Endothelial cell of umbilical vein (primary cell): ENCODE measurements at regions not wholly inside any gene's neighbourhood (a gene's known extent, or its start where the extent isn't known, plus 50 kb on each side); places are given as distances from the start of the nearest gene placed in this dataset.

Source experiments
- BruUV-seq: library from RNA; stranded (reverse); fragments of 400-500 nt; replicated peaks from 2 replicates; lab custom pipeline; 2021; lab: Mats Ljungman, UMichigan
- CTCF ChIA-PET: fragments of 300-600, 350-600 bp; sonication (Branson Sonifier 250); formaldehyde crosslinking; loops from one replicate; lab custom pipeline; 2021; ENCODE audit warnings: antibody characterized with exemption, inconsistent platforms; lab: Charles Lee
- POLR2A ChIA-PET: fragments of 300-600, 350-600 bp; sonication (Branson Sonifier 250); formaldehyde crosslinking; loops from one replicate; lab custom pipeline; 2021; ENCODE audit warnings: antibody characterized with exemption, inconsistent platforms; lab: Charles Lee
- DNase-seq: peaks from one replicate; pipeline ENCODE4 v3.0.0-alpha.2; 2011; ENCODE audit warnings: low read depth, low spot score
- FAIRE-seq: peaks from 2 replicates; lab custom pipeline; 2011; peaks lifted over from hg19 to GRCh38; lab: Jason Lieb, UNC
- H2AFZ ChIP-seq: 2 replicates; pipeline ENCODE4 v1.6.0; 2012; ENCODE audit warnings: low read depth, low read length, control low read depth, inconsistent platforms
- H3K27ac ChIP-seq: 2 replicates; pipeline ENCODE4 v1.5.1; 2011; ENCODE audit warnings: low read depth, mild to moderate bottlenecking, control low read depth, low read length, moderate library complexity; ENCODE audit not compliant: insufficient read depth
- H3K27me3 ChIP-seq, 2 experiments: 2 replicates each; pipeline versions ENCODE4 v1.6.0 to v1.6.1; 2011; ENCODE audit warnings: low read length in 2 of 2, mixed read lengths in 1 of 2; ENCODE audit not compliant: control insufficient read depth in 2 of 2, insufficient read depth in 2 of 2
- H3K36me3 ChIP-seq, 2 experiments: 2 replicates in 1 of 2; 3 replicates in 1 of 2; pipeline ENCODE4 v1.5.1; 2011; ENCODE audit warnings: low read length in 2 of 2, mild to moderate bottlenecking in 1 of 2, moderate library complexity in 1 of 2; ENCODE audit not compliant: control insufficient read depth in 2 of 2, insufficient read depth in 2 of 2; ENCODE audit errors: extremely low read depth in 1 of 2
- H3K4me1 ChIP-seq: 3 replicates; pipeline ENCODE4 v1.5.1; 2011; ENCODE audit warnings: mild to moderate bottlenecking, low read length; ENCODE audit not compliant: control insufficient read depth, insufficient read depth; ENCODE audit errors: extremely low read depth
- H3K4me2 ChIP-seq: 2 replicates; pipeline ENCODE4 v1.6.1; 2011; ENCODE audit warnings: low read length, control low read depth, mixed read lengths; ENCODE audit not compliant: insufficient read depth
- H3K4me3 ChIP-seq, 3 experiments: fragments of 200-600 bp in 1 of 3; sonication (generic), shearing (Covaris generic) in 1 of 3; replicated peaks in 1 of 3; 2 replicates each; pipeline ENCODE4 v1.5.1; 2011 to 2016; ENCODE audit warnings: control low read depth in 3 of 3, low read length in 3 of 3, mild to moderate bottlenecking in 2 of 3, inconsistent platforms in 1 of 3, low read depth in 1 of 3, moderate library complexity in 1 of 3; ENCODE audit not compliant: insufficient read depth in 1 of 3
- H3K79me2 ChIP-seq: 2 replicates; pipeline ENCODE4 v1.6.0; 2012; ENCODE audit warnings: low read length, inconsistent platforms; ENCODE audit not compliant: control insufficient read depth, insufficient read depth
- H3K9ac ChIP-seq: replicated peaks from 2 replicates; pipeline ENCODE3; 2011; ENCODE audit warnings: low read length, control low read depth; ENCODE audit not compliant: insufficient read depth; ENCODE audit errors: extremely low read depth
- H3K9me1 ChIP-seq: replicated peaks from 3 replicates; pipeline ENCODE4 v1.6.0; 2011; ENCODE audit warnings: mild to moderate bottlenecking, low read length; ENCODE audit not compliant: control insufficient read depth, insufficient read depth; ENCODE audit errors: extremely low read depth
- H3K9me3 ChIP-seq: replicated peaks from 2 replicates; pipeline ENCODE4 v1.5.1; 2012; ENCODE audit warnings: low read length, inconsistent platforms; ENCODE audit not compliant: control insufficient read depth, insufficient read depth
- H4K20me1 ChIP-seq: replicated peaks from 2 replicates; pipeline ENCODE3; 2011; ENCODE audit warnings: mild to moderate bottlenecking, low read length; ENCODE audit not compliant: control insufficient read depth, insufficient read depth; ENCODE audit errors: extremely low read depth
- EZH2 ChIP-seq: IDR thresholded peaks from 2 replicates; pipeline ENCODE4 v1.6.1; 2012; ENCODE audit warnings: borderline replicate concordance, low read depth, mild to moderate bottlenecking, moderate library complexity, low read length, inconsistent platforms; ENCODE audit not compliant: severe bottlenecking
- FOS ChIP-seq: IDR thresholded peaks from 2 replicates; pipeline ENCODE4 v1.6.1; 2011; ENCODE audit warnings: mild to moderate bottlenecking, low read length, moderate library complexity, borderline replicate concordance; ENCODE audit not compliant: insufficient read depth
- MAX ChIP-seq: IDR thresholded peaks from 2 replicates; pipeline ENCODE4 v1.6.1; 2011; ENCODE audit not compliant: insufficient read depth, insufficient read length
- MYC ChIP-seq: IDR thresholded peaks from one replicate; pipeline ENCODE4 v1.6.1; 2011; ENCODE audit warnings: mild to moderate bottlenecking, low read depth, low read length
- POLR2A ChIP-seq: IDR thresholded peaks from 2 replicates; pipeline ENCODE4 v1.6.1; 2012; ENCODE audit warnings: low read depth, mild to moderate bottlenecking, control low read depth, low read length
- POLR2AphosphoS5 ChIP-seq: IDR thresholded peaks from 2 replicates; pipeline ENCODE4 v1.6.1; 2012; ENCODE audit warnings: low read depth, mild to moderate bottlenecking, control low read depth, low read length, moderate library complexity; ENCODE audit not compliant: insufficient read depth
- dilution Hi-C: fragments of 300-500 bp; cut with MboI; formaldehyde crosslinking; loops from one replicate; pipeline ENCODE4 v1.15.0; 2019; ENCODE audit warnings: low sequenced_read_pairs; ENCODE audit not compliant: extremely low pct_ligation_motif_present
- intact Hi-C: fragments of 100-400 bp; cut with micrococcal nuclease; formaldehyde crosslinking; loops from one replicate; pipeline ENCODE4 v1.10.0; 2022

- no peaks in the 10 kb centered on the region for H3K27me3 ChIP-seq
- H3K79me2 ChIP-seq, result no peaks in the 10 kb centered on the region
- H4K20me1 ChIP-seq, result no peaks in the 10 kb centered on the region
- H3K4me2 ChIP-seq, result no peak overlapping the region
- POLR2A ChIA-PET, result no interaction called here
- no peaks in the 10 kb centered on the region for H3K36me3 ChIP-seq
- H3K9me1 ChIP-seq, result no peaks in the 10 kb centered on the region
- intact Hi-C loops (no loop called here), dilution Hi-C loops (no loop called here)
- H3K9me3 ChIP-seq, result peaks cover 4% of the 10 kb centered on the region
- TF ChIP-seq FOS (no peak), MYC (no peak), MAX (no peak)
- CTCF ChIA-PET, result no interaction called here
- H3K27ac ChIP-seq, result no peak overlapping the region
- H3K4me3 ChIP-seq, result no peak overlapping the region
- no peak overlapping the region for H3K9ac ChIP-seq
- FAIRE-seq, result no peak
- BruUV-seq, result no TSS peak
- H3K4me1 ChIP-seq, result no peaks in the 10 kb centered on the region
- H2AFZ ChIP-seq, result no peak overlapping the region
- no peak for DNase-seq
These were observed 198.3 kb downstream of the OTOL1 start for GRCh38 chr3:161694682-161695564.

GRCh38 chr3:161695811-161696210 lies 199.2 kb downstream of the OTOL1 start:
- BruUV-seq, result no TSS peak
- FAIRE-seq (no peak), DNase-seq (no peak)
- Histone ChIP-seq H2AFZ (no peak overlapping the region), H3K9me3 (peaks cover 4% of the 10 kb centered on the region), H3K4me2 (no peak overlapping the region), H3K27me3 (no peaks in the 10 kb centered on the region), H3K9me1 (no peaks in the 10 kb centered on the region), H4K20me1 (no peaks in the 10 kb centered on the region), H3K9ac (no peak overlapping the region), H3K4me1 (no peaks in the 10 kb centered on the region), H3K79me2 (no peaks in the 10 kb centered on the region), H3K4me3 (no peak overlapping the region), H3K36me3 (no peaks in the 10 kb centered on the region), H3K27ac (no peak overlapping the region)
- TF ChIP-seq POLR2A (no peak), POLR2AphosphoS5 (no peak), EZH2 (no peak)
- CTCF ChIA-PET, result no interaction called here
- intact Hi-C loops, result no loop called here
- POLR2A ChIA-PET, result no interaction called here
- dilution Hi-C loops, result no loop called here
